Ovary (tissue), 3 donors: ENCODE measurements at regions not wholly inside any gene's neighbourhood (a gene's known extent, or its start where the extent isn't known, plus 50 kb on each side); places are given as distances from the start of the nearest gene placed in this dataset.

ENCODE experiments used
- CTCF ChIP-seq, 3 donors: fragments of 450-650 bp in 2 of 3; fragments of 200-600 bp in 1 of 3; IDR thresholded peaks; one replicate each; pipeline versions ENCODE4 v1.5.1 to v1.8.0; 2016 to 2022; ENCODE audit warnings: antibody characterized with exemption in 3 of 3, mild to moderate bottlenecking in 1 of 3
- POLR2A ChIP-seq: fragments of 450-650 bp; IDR thresholded peaks from one replicate; pipeline ENCODE4 v1.6.1; 2017; ENCODE audit warnings: antibody characterized with exemption, mild to moderate bottlenecking, moderate library complexity
- donor health status: DM: no; HTN: no; CAD: no.

GRCh38 chrX:131894995-131895394 lies 128.1 kb upstream of the STK26 start:
- TF ChIP-seq CTCF (IDR thresholded peaks at IDR 0.05) (no peak), POLR2A (no peak)
